ENCODE measurements at regions not wholly inside any gene's neighbourhood (a gene's known extent, or its start where the extent isn't known, plus 50 kb on each side); places are given as distances from the start of the nearest gene placed in this dataset.
"Not testable (repeated sequence)": the region's sequence is repeated elsewhere in the genome, so short reads cannot be mapped to it uniquely, and the experiment has no call there.

- H3K27me3 ChIP-seq (ENCODE audit: control insufficient read depth, insufficient read depth, low read length) = no peaks in the 10 kb centered on the region
- ATAC-seq (ENCODE audit: low read depth) = no peak
- no peaks in the 10 kb centered on the region for H3K79me1 ChIP-seq (ENCODE audit: low read depth in 1 of 2, low read length in 2 of 2)
- dilution Hi-C loops (cut with HindIII; ENCODE audit: low sequenced_read_pairs, unreplicated experiment) (no loop called here), in situ Hi-C loops (cut with MboI; ENCODE audit: low sequenced_read_pairs) (no loop called here), intact Hi-C loops (cut with micrococcal nuclease) (no loop called here)
- H3K14ac ChIP-seq (replicated peaks; ENCODE audit: low read depth, low read length) = no peak overlapping the region
- H3K36me3 ChIP-seq (ENCODE audit: control insufficient read depth, insufficient read depth, low read length) = no peaks in the 10 kb centered on the region
- H3K18ac ChIP-seq (ENCODE audit: low read depth, low read length) = no peak overlapping the region
- DNase-seq = no peak
- BruUV-seq (replicated peaks) = no TSS peak
- H2BK15ac ChIP-seq (ENCODE audit: low read depth, low read length) = no peak overlapping the region
- H4K91ac ChIP-seq (ENCODE audit: insufficient read depth, low read depth, low read length) = no peak overlapping the region
- no peak overlapping the region for H2BK5ac ChIP-seq (ENCODE audit: low read depth, low read length, poor library complexity, severe bottlenecking)
- H3K27ac ChIP-seq (ENCODE audit: insufficient read depth, low read length) = no peak overlapping the region
- ChIA-PET CTCF (no interaction called here), POLR2A (ENCODE audit: unreplicated experiment) (no interaction called here)
- no peak overlapping the region for H3K9ac ChIP-seq (ENCODE audit: low read depth, low read length)
- H3K9me1 ChIP-seq (ENCODE audit: insufficient read depth, low read length) = no peaks in the 10 kb centered on the region
- no peak overlapping the region for H2AK9ac ChIP-seq (replicated peaks; ENCODE audit: low read depth, low read length, poor library complexity)
- peaks cover 15% of the 10 kb centered on the region for H3K9me3 ChIP-seq (ENCODE audit: control insufficient read depth, insufficient read depth, low read length)
- H2AFZ ChIP-seq (replicated peaks; ENCODE audit: low read length, poor library complexity) = no peak overlapping the region
- no peak overlapping the region for H4K5ac ChIP-seq (ENCODE audit: low read depth, low read length)
- H3K23ac ChIP-seq (ENCODE audit: low read depth, low read length) = no peak overlapping the region
- no peak overlapping the region for H2BK20ac ChIP-seq (ENCODE audit: low read depth, low read length)
- no peak overlapping the region for H3K4me2 ChIP-seq (ENCODE audit: low read depth, low read length)
- WGBS, 2 experiments (ENCODE audit: extremely low coverage in 2 of 2, insufficient read length in 1 of 2) = 40% methylated on average over 1 of the region's 3 CpGs; no CpG with 5 or more reads in 1 of the 2 experiments
- no peak overlapping the region for H3K56ac ChIP-seq (ENCODE audit: extremely low read depth, insufficient read depth, low read length)
- H3K4ac ChIP-seq (ENCODE audit: low read depth, low read length) = no peak overlapping the region
- no peaks in the 10 kb centered on the region for H4K20me1 ChIP-seq (ENCODE audit: insufficient read depth, low read length)
- no peaks in the 10 kb centered on the region for H3K4me1 ChIP-seq (ENCODE audit: control insufficient read depth, insufficient read depth, low read length)
- TF ChIP-seq NFE2L2 (IDR thresholded peaks at IDR 0.05; ENCODE audit: low read depth, low read length) = no peak
- TF ChIP-seq ELK1 (IDR thresholded peaks at IDR 0.05; ENCODE audit: borderline replicate concordance, low read depth, low read length) = no peak
- TF ChIP-seq BHLHE40 (IDR thresholded peaks at IDR 0.05; ENCODE audit: low read depth, low read length) = no peak
- no peak for TF ChIP-seq MXI1 (IDR thresholded peaks at IDR 0.05; ENCODE audit: borderline replicate concordance, low read depth, low read length)
- H4K8ac ChIP-seq (ENCODE audit: low read depth in 2 of 2, low read length in 2 of 2) = no peak overlapping the region
- H3K4me3 ChIP-seq (ENCODE audit: insufficient read depth, low read depth, low read length) = no peak overlapping the region
- H2BK120ac ChIP-seq (ENCODE audit: low read depth, low read length) = no peak overlapping the region
- no peak overlapping the region for H2AK5ac ChIP-seq (ENCODE audit: low read depth, low read length)
These were observed 477.9 kb downstream of the SHISA9 start for GRCh38 chr16:13379266-13379665.

GRCh38 chr16:13385156-13386040 lies 484.0 kb downstream of the SHISA9 start:
- H3K9me3 ChIP-seq (ENCODE audit: control insufficient read depth, insufficient read depth, low read length); H2BK15ac ChIP-seq (ENCODE audit: low read depth, low read length); H3K4me2 ChIP-seq (ENCODE audit: low read depth, low read length); H4K91ac ChIP-seq (ENCODE audit: insufficient read depth, low read depth, low read length); in situ Hi-C loops (cut with MboI; ENCODE audit: low sequenced_read_pairs); H3K18ac ChIP-seq (ENCODE audit: low read depth, low read length); H3K9ac ChIP-seq (ENCODE audit: low read depth, low read length); H2BK5ac ChIP-seq (ENCODE audit: low read depth, low read length, poor library complexity, severe bottlenecking); H2BK20ac ChIP-seq (ENCODE audit: low read depth, low read length); H3K23ac ChIP-seq (ENCODE audit: low read depth, low read length); POLR2A ChIA-PET (ENCODE audit: unreplicated experiment); CTCF ChIA-PET; H4K20me1 ChIP-seq (ENCODE audit: insufficient read depth, low read length); H2AK5ac ChIP-seq (ENCODE audit: low read depth, low read length); DNase-seq; H2AFZ ChIP-seq (replicated peaks; ENCODE audit: low read length, poor library complexity); H3K27ac ChIP-seq (ENCODE audit: insufficient read depth, low read length); H4K5ac ChIP-seq (ENCODE audit: low read depth, low read length); H2AK9ac ChIP-seq (replicated peaks; ENCODE audit: low read depth, low read length, poor library complexity); H3K4ac ChIP-seq (ENCODE audit: low read depth, low read length); H4K8ac ChIP-seq (ENCODE audit: low read depth in 2 of 2, low read length in 2 of 2); H3K9me1 ChIP-seq (ENCODE audit: insufficient read depth, low read length); BruUV-seq (replicated peaks); H3K56ac ChIP-seq (ENCODE audit: extremely low read depth, insufficient read depth, low read length); H2BK120ac ChIP-seq (ENCODE audit: low read depth, low read length); dilution Hi-C loops (cut with HindIII; ENCODE audit: low sequenced_read_pairs, unreplicated experiment); H3K4me1 ChIP-seq (ENCODE audit: control insufficient read depth, insufficient read depth, low read length); H3K4me3 ChIP-seq (ENCODE audit: insufficient read depth, low read depth, low read length); H3K79me1 ChIP-seq (ENCODE audit: low read depth in 1 of 2, low read length in 2 of 2); H3K27me3 ChIP-seq (ENCODE audit: control insufficient read depth, insufficient read depth, low read length); H3K14ac ChIP-seq (replicated peaks; ENCODE audit: low read depth, low read length); ATAC-seq (ENCODE audit: low read depth); H3K36me3 ChIP-seq (ENCODE audit: control insufficient read depth, insufficient read depth, low read length); intact Hi-C loops (cut with micrococcal nuclease): not testable (repeated sequence)
- WGBS, 2 experiments (ENCODE audit: extremely low coverage in 2 of 2, insufficient read length in 1 of 2) = no CpG with 5 or more reads among the region's 1 CpG

Measured in IMR-90 (cell line).